Chondrocyte (in vitro differentiated cells): ENCODE measurements at regions not wholly inside any gene's neighbourhood (a gene's known extent, or its start where the extent isn't known, plus 50 kb on each side); places are given as distances from the start of the nearest gene placed in this dataset.

Experiments
- DNase-seq: peaks from one replicate; pipeline ENCODE4 v3.0.0; 2021; ENCODE audit warnings: mixed read lengths, low spot score
- H3K27ac Mint-ChIP-seq: one replicate; pipeline ENCODE4 v1.8.0; 2021; ENCODE audit warnings: mild to moderate bottlenecking, moderate library complexity, mixed read lengths; ENCODE audit not compliant: unreplicated experiment
- H3K27me3 Mint-ChIP-seq: 2 replicates; pipeline ENCODE4 v1.8.0; 2021; ENCODE audit warnings: low read depth, mixed read lengths
- H3K36me3 Mint-ChIP-seq: 2 replicates; pipeline ENCODE4 v1.8.0; 2021; ENCODE audit warnings: low read depth, mixed read lengths
- H3K4me1 Mint-ChIP-seq: 2 replicates; pipeline ENCODE4 v1.8.0; 2021; ENCODE audit warnings: low read depth, mild to moderate bottlenecking, mixed read lengths
- H3K4me3 Mint-ChIP-seq: one replicate; pipeline ENCODE4 v1.8.0; 2021; ENCODE audit warnings: mild to moderate bottlenecking, moderate library complexity, mixed read lengths; ENCODE audit not compliant: unreplicated experiment
- H3K9me3 Mint-ChIP-seq: 2 replicates; pipeline ENCODE4 v1.8.0; 2021; ENCODE audit warnings: low read depth, mixed read lengths
- CTCF ChIP-seq: fragments of 200-600 bp; sonication (generic); IDR thresholded peaks from 2 replicates; pipeline ENCODE4 v1.5.0; 2021; ENCODE audit warnings: antibody characterized with exemption, mild to moderate bottlenecking, moderate library complexity

GRCh38 chr4:119977076-119977940 lies 89.3 kb downstream of the MAD2L1 start:
- Mint-ChIP-seq H3K4me1 (no peaks in the 10 kb centered on the region), H3K27ac (no peak overlapping the region), H3K36me3 (no peaks in the 10 kb centered on the region), H3K9me3 (no peaks in the 10 kb centered on the region), H3K27me3 (no peaks in the 10 kb centered on the region), H3K4me3 (no peak overlapping the region)
- DNase-seq, result no peak
- no peak for TF ChIP-seq CTCF

- no peaks in the 10 kb centered on the region for H3K4me1 Mint-ChIP-seq
- H3K9me3 Mint-ChIP-seq, result no peaks in the 10 kb centered on the region
- no peak overlapping the region for H3K27ac Mint-ChIP-seq
- no peak for TF ChIP-seq CTCF
- no peaks in the 10 kb centered on the region for H3K27me3 Mint-ChIP-seq
- no peak overlapping the region for H3K4me3 Mint-ChIP-seq
- no peaks in the 10 kb centered on the region for H3K36me3 Mint-ChIP-seq
- no peak for DNase-seq
Measured at GRCh38 chr4:119971431-119972084, 95.1 kb downstream of the MAD2L1 start.

- DNase-seq, result no peak
- Mint-ChIP-seq H3K9me3 (no peaks in the 10 kb centered on the region), H3K27me3 (peaks cover 2% of the 10 kb centered on the region), H3K4me3 (no peak overlapping the region), H3K36me3 (no peaks in the 10 kb centered on the region), H3K4me1 (no peaks in the 10 kb centered on the region), H3K27ac (no peak overlapping the region)
- TF ChIP-seq CTCF, result no peak
Measured at GRCh38 chr4:119962631-119963030, 104.0 kb downstream of the MAD2L1 start.

- Mint-ChIP-seq H3K4me1 (no peaks in the 10 kb centered on the region), H3K4me3 (no peak overlapping the region), H3K27ac (no peak overlapping the region)
Measured at GRCh38 chr4:119958983-119959382, 107.7 kb downstream of the MAD2L1 start.

More at GRCh38 chr4:119958983-119959382, 107.7 kb downstream of the MAD2L1 start:
- Mint-ChIP-seq H3K9me3 (peaks cover 8% of the 10 kb centered on the region), H3K27me3 (peaks cover 2% of the 10 kb centered on the region), H3K36me3 (no peaks in the 10 kb centered on the region)
- DNase-seq, result no peak
- no peak for TF ChIP-seq CTCF
